ENCODE measurements at regions not wholly inside any gene's neighbourhood (a gene's known extent, or its start where the extent isn't known, plus 50 kb on each side); places are given as distances from the start of the nearest gene placed in this dataset.
"Not testable (repeated sequence)": the region's sequence is repeated elsewhere in the genome, so short reads cannot be mapped to it uniquely, and the experiment has no call there.

DNA sequence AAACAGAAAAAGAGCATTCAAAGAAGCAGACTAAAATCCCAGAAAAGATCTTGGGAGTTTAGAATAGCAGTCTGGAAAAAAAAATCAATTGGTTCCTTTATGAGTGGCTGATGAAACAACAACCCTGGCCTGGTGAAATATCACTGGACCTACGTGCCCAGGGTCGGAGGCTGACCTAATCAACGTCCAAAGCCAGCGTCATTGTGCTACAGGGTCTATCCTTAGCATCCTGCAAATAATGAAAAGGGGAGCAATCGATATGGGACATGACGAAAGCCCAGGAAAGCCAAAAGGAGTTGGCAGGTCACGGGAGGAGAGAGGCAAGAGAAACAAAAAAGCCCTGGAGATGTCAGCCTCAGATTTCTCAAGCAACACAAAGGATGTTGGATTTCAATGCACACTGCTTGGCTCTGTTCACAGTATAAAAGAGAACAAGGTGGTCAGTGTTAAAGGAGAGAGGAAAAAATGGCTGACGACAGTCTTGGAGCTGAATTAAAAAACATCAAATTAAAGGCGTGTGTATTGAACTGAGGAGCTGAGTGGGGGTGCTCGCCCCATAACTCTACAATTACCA is 148.8 kb downstream of the BLID start:
- TF ChIP-seq EZH2 (optimal IDR thresholded peaks at IDR 0.05; ENCODE audit: low read depth, low read length) (no peak), EZH2phosphoT487 (IDR thresholded peaks at IDR 0.05; ENCODE audit: low read length) (no peak)
- TF ChIP-seq, protein P1, sequence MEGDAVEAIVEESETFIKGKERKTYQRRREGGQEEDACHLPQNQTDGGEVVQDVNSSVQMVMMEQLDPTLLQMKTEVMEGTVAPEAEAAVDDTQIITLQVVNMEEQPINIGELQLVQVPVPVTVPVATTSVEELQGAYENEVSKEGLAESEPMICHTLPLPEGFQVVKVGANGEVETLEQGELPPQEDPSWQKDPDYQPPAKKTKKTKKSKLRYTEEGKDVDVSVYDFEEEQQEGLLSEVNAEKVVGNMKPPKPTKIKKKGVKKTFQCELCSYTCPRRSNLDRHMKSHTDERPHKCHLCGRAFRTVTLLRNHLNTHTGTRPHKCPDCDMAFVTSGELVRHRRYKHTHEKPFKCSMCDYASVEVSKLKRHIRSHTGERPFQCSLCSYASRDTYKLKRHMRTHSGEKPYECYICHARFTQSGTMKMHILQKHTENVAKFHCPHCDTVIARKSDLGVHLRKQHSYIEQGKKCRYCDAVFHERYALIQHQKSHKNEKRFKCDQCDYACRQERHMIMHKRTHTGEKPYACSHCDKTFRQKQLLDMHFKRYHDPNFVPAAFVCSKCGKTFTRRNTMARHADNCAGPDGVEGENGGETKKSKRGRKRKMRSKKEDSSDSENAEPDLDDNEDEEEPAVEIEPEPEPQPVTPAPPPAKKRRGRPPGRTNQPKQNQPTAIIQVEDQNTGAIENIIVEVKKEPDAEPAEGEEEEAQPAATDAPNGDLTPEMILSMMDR (IDR thresholded peaks at IDR 0.05; ENCODE audit: low read length), result no peak
- DNase-seq, result no peak

DNA sequence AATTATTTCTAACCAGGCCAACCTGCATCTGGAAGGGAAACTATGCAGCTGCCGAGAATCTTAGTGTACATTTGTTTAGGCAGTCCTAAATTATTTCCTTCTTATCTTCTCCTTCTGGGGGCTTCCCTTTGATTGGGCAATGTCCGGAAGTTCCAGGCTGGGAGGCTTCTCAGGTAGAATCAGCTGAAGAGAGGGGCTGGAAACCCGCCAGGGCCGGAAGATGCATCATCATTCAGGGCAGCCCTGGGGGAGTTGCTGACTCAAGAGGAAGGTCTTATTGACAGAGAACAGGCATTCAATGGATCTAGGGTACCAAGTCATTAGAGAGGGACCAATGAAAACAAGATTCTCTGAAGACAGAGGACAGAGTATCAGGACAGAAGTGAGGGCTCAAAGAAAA is 150.7 kb downstream of the BLID start:
- no peaks in the 10 kb centered on the region for H4K20me1 ChIP-seq (ENCODE audit: insufficient read depth, low read length)
- DNase-seq, result no peak
- H3K4me3 ChIP-seq (ENCODE audit: low read length), result no peak overlapping the region
- H3K4me1 ChIP-seq (ENCODE audit: low read length), result no peaks in the 10 kb centered on the region
- no peak overlapping the region for H2AFZ ChIP-seq (ENCODE audit: low read length)
- no peak overlapping the region for H3K27ac ChIP-seq (ENCODE audit: low read length)
- no peaks in the 10 kb centered on the region for H3K79me2 ChIP-seq (ENCODE audit: low read length)
- H3K36me3 ChIP-seq (replicated peaks; ENCODE audit: insufficient read depth, low read length), result no peaks in the 10 kb centered on the region
- TF ChIP-seq EZH2 (optimal IDR thresholded peaks at IDR 0.05; ENCODE audit: low read depth, low read length) (no peak), EZH2phosphoT487 (IDR thresholded peaks at IDR 0.05; ENCODE audit: low read length) (no peak)
- TF ChIP-seq, protein P1 (IDR thresholded peaks at IDR 0.05; ENCODE audit: low read length), result no peak
- no peaks in the 10 kb centered on the region for H3K9me2 ChIP-seq (replicated peaks; ENCODE audit: insufficient read depth, low read length)
- H3K27me3 ChIP-seq (replicated peaks; ENCODE audit: insufficient read depth, low read length), result no peaks in the 10 kb centered on the region
- no peaks in the 10 kb centered on the region for H3K9me3 ChIP-seq (replicated peaks; ENCODE audit: insufficient read depth, low read length)
- H3K4me2 ChIP-seq (ENCODE audit: low read depth, low read length), result no peak overlapping the region
- no peak overlapping the region for H3K9ac ChIP-seq (ENCODE audit: low read length)
- no peaks in the 10 kb centered on the region for H3F3A ChIP-seq (ENCODE audit: insufficient read depth, low read length)

More for the DNA sequence above, 148.8 kb downstream of the BLID start:
- Histone ChIP-seq H2AFZ (ENCODE audit: low read length) (no peak overlapping the region), H3F3A (ENCODE audit: insufficient read depth, low read length) (no peaks in the 10 kb centered on the region), H3K27ac (ENCODE audit: low read length) (no peak overlapping the region), H3K27me3 (replicated peaks; ENCODE audit: insufficient read depth, low read length) (no peaks in the 10 kb centered on the region), H3K4me3 (ENCODE audit: low read length) (no peak overlapping the region), H3K79me2 (ENCODE audit: low read length) (no peaks in the 10 kb centered on the region), H3K9me2 (replicated peaks; ENCODE audit: insufficient read depth, low read length) (no peaks in the 10 kb centered on the region), H4K20me1 (ENCODE audit: insufficient read depth, low read length) (no peaks in the 10 kb centered on the region), H3K9me3 (replicated peaks; ENCODE audit: insufficient read depth, low read length) (no peaks in the 10 kb centered on the region), H3K4me2 (ENCODE audit: low read depth, low read length) (no peak overlapping the region), H3K9ac (ENCODE audit: low read length) (no peak overlapping the region), H3K4me1 (ENCODE audit: low read length) (no peaks in the 10 kb centered on the region), H3K36me3 (replicated peaks; ENCODE audit: insufficient read depth, low read length) (no peaks in the 10 kb centered on the region)

DNA sequence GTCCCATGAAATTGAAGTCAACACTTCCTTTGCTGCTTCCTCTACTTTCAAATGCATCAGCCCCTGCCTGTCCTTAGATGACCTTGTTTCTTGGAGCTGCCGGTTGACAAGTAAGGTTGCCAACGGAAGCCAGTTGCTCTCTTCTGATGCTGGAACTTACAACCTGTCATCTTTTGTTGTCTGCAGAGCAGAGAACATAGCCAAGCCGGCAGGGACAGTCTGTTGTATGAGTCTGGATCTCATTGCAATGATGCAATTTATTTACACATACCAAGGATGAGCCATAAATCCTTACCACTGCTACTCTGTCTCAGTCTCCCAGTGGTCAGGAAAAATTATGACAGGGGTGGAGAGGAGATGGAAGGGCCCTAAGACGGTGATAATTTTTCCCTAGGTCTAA is 151.4 kb downstream of the BLID start:
- no peaks in the 10 kb centered on the region for H4K20me1 ChIP-seq (ENCODE audit: insufficient read depth, low read length)
- H3K4me1 ChIP-seq (ENCODE audit: low read length), result no peaks in the 10 kb centered on the region
- no peak for DNase-seq
- H3K27me3 ChIP-seq (replicated peaks; ENCODE audit: insufficient read depth, low read length), result no peaks in the 10 kb centered on the region
- H3K79me2 ChIP-seq (ENCODE audit: low read length), result no peaks in the 10 kb centered on the region
- no peak overlapping the region for H3K4me3 ChIP-seq (ENCODE audit: low read length)
- no peak overlapping the region for H3K4me2 ChIP-seq (ENCODE audit: low read depth, low read length)
- no peak overlapping the region for H2AFZ ChIP-seq (ENCODE audit: low read length)
- no peaks in the 10 kb centered on the region for H3K9me2 ChIP-seq (replicated peaks; ENCODE audit: insufficient read depth, low read length)
- H3K27ac ChIP-seq (ENCODE audit: low read length), result no peak overlapping the region
- TF ChIP-seq EZH2phosphoT487 (IDR thresholded peaks at IDR 0.05; ENCODE audit: low read length) (no peak), EZH2 (optimal IDR thresholded peaks at IDR 0.05; ENCODE audit: low read depth, low read length) (no peak)
- TF ChIP-seq, protein P1 (IDR thresholded peaks at IDR 0.05; ENCODE audit: low read length), result no peak
- H3K9me3 ChIP-seq (replicated peaks; ENCODE audit: insufficient read depth, low read length), result no peaks in the 10 kb centered on the region
- H3F3A ChIP-seq (ENCODE audit: insufficient read depth, low read length), result no peaks in the 10 kb centered on the region
- H3K9ac ChIP-seq (ENCODE audit: low read length), result no peak overlapping the region
- H3K36me3 ChIP-seq (replicated peaks; ENCODE audit: insufficient read depth, low read length), result no peaks in the 10 kb centered on the region

DNA sequence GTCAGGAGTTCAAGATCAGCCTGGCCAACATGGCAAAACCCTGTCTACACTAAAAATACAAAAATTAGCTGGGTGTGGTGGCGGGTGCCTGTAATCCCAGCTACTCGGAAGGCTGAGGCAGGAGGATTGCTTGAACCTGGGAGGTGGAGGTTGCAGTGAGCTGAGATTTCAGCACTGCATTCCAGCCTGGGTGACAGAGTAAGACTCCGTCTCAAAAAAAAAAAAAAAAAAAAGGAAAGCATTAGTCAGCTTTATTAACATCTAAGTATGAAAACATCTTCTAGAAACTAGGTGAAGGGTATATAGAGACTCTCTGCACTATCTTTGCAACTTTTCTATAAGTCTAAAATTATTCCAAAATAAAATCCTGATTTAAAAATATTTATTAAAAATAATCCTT is 152.2 kb downstream of the BLID start:
- not testable (repeated sequence) for H3F3A ChIP-seq (ENCODE audit: insufficient read depth, low read length); H3K4me2 ChIP-seq (ENCODE audit: low read depth, low read length); H2AFZ ChIP-seq (ENCODE audit: low read length); H3K4me1 ChIP-seq (ENCODE audit: low read length); H3K36me3 ChIP-seq (replicated peaks; ENCODE audit: insufficient read depth, low read length); DNase-seq; H4K20me1 ChIP-seq (ENCODE audit: insufficient read depth, low read length); H3K9me3 ChIP-seq (replicated peaks; ENCODE audit: insufficient read depth, low read length); H3K9me2 ChIP-seq (replicated peaks; ENCODE audit: insufficient read depth, low read length); H3K79me2 ChIP-seq (ENCODE audit: low read length); H3K9ac ChIP-seq (ENCODE audit: low read length); H3K27ac ChIP-seq (ENCODE audit: low read length); H3K4me3 ChIP-seq (ENCODE audit: low read length); H3K27me3 ChIP-seq (replicated peaks; ENCODE audit: insufficient read depth, low read length)
